Smooth muscle cell (in vitro differentiated cells): ENCODE measurements at regions not wholly inside any gene's neighbourhood (a gene's known extent, or its start where the extent isn't known, plus 50 kb on each side); places are given as distances from the start of the nearest gene placed in this dataset.

Experiments used
- DNase-seq: peaks from one replicate; lab custom pipeline; 2025; ENCODE audit not compliant: unreplicated experiment; lab: John Stamatoyannopoulos, UW
- H2AFZ ChIP-seq: fragments of 200-600 bp; sonication (generic); 2 replicates; pipeline ENCODE4 v1.6.0; 2016; ENCODE audit warnings: antibody characterized with exemption, low read depth, mild to moderate bottlenecking
- H3F3A ChIP-seq: fragments of 200-600 bp; sonication (generic); 2 replicates; pipeline ENCODE4 v1.6.0; 2017; ENCODE audit warnings: antibody characterized with exemption, low read depth
- H3K27ac ChIP-seq: fragments of 200-600 bp; sonication (generic); 2 replicates; pipeline ENCODE4 v1.5.1; 2016; ENCODE audit warnings: low read depth, mild to moderate bottlenecking
- H3K27me3 ChIP-seq: fragments of 200-600 bp; sonication (generic); 2 replicates; pipeline ENCODE4 v1.6.1; 2016; ENCODE audit warnings: low read depth, mild to moderate bottlenecking
- H3K36me3 ChIP-seq: fragments of 200-600 bp; sonication (generic); 2 replicates; pipeline ENCODE4 v1.5.1; 2016; ENCODE audit warnings: low read depth
- H3K4me1 ChIP-seq: fragments of 200-600 bp; sonication (generic); 2 replicates; pipeline ENCODE4 v1.5.1; 2016; ENCODE audit warnings: low read depth
- H3K4me2 ChIP-seq: fragments of 200-600 bp; sonication (generic); 2 replicates; pipeline ENCODE4 v1.6.0; 2016; ENCODE audit warnings: mild to moderate bottlenecking
- H3K4me3 ChIP-seq: fragments of 200-600 bp; sonication (generic); 2 replicates; pipeline ENCODE4 v1.5.1; 2016; ENCODE audit warnings: mild to moderate bottlenecking
- H3K79me2 ChIP-seq: fragments of 200-600 bp; sonication (generic); 2 replicates; pipeline ENCODE4 v1.6.0; 2016; ENCODE audit warnings: low read depth, mild to moderate bottlenecking
- H3K9ac ChIP-seq: fragments of 200-600 bp; sonication (generic); 2 replicates; pipeline ENCODE4 v1.6.0; 2016; ENCODE audit warnings: low read depth
- H3K9me3 ChIP-seq: fragments of 200-600 bp; sonication (generic); replicated peaks from 2 replicates; pipeline ENCODE4 v1.5.1; 2016; ENCODE audit warnings: low read depth
- H4K20me1 ChIP-seq: fragments of 200-600 bp; sonication (generic); 2 replicates; pipeline ENCODE4 v1.6.0; 2016; ENCODE audit warnings: low read depth
- WGBS: methylation state at CpG from one replicate; pipeline ENCODE4 v1.1.7; 2016; ENCODE audit warnings: low lambda C conversion rate; 5-methylcytosine and 5-hydroxymethylcytosine counted together
- TF ChIP-seq, protein P1 (sequence below): fragments of 200-600 bp; sonication (generic); IDR thresholded peaks from 2 replicates; pipeline ENCODE4 v1.5.1; 2017; ENCODE audit warnings: borderline replicate concordance, mild to moderate bottlenecking, antibody characterized with exemption; ENCODE audit not compliant: insufficient read depth, poor library complexity, severe bottlenecking

DNA sequence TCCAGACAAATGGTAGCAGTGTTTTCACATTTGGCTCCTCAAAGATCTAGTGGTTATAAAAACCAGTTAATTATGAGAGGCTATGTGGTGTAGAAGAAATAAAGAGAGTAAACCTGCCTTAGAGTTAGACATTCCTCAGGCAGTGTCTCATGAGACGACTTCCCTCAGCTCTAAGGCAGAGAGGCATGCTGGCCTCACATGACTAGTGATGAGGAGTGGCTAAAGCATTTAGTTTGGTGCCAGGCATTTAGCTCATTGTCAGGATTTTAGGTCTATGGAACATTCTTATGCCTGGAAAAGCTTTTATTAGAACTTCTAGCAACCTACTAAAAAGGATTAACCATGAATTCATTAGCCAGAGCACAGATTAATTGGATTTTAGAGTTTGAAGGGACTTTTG, 90.3 kb downstream of the RPRM start:
- TF ChIP-seq, protein P1, sequence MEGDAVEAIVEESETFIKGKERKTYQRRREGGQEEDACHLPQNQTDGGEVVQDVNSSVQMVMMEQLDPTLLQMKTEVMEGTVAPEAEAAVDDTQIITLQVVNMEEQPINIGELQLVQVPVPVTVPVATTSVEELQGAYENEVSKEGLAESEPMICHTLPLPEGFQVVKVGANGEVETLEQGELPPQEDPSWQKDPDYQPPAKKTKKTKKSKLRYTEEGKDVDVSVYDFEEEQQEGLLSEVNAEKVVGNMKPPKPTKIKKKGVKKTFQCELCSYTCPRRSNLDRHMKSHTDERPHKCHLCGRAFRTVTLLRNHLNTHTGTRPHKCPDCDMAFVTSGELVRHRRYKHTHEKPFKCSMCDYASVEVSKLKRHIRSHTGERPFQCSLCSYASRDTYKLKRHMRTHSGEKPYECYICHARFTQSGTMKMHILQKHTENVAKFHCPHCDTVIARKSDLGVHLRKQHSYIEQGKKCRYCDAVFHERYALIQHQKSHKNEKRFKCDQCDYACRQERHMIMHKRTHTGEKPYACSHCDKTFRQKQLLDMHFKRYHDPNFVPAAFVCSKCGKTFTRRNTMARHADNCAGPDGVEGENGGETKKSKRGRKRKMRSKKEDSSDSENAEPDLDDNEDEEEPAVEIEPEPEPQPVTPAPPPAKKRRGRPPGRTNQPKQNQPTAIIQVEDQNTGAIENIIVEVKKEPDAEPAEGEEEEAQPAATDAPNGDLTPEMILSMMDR, result no peak
- Histone ChIP-seq H3K27ac (peak overlapping the region; percentile 65), H2AFZ (no peak overlapping the region), H3K27me3 (no peaks in the 10 kb centered on the region), H4K20me1 (no peaks in the 10 kb centered on the region), H3K4me1 (peaks cover 16% of the 10 kb centered on the region), H3K4me2 (peak overlapping the region; percentile 63), H3F3A (peaks cover 5% of the 10 kb centered on the region), H3K36me3 (no peaks in the 10 kb centered on the region), H3K9me3 (no peaks in the 10 kb centered on the region), H3K4me3 (no peak overlapping the region), H3K9ac (no peak overlapping the region), H3K79me2 (no peaks in the 10 kb centered on the region)
- DNase-seq, result no peak
- 16% methylated on average over 1 of the region's 1 CpG for WGBS

DNA sequence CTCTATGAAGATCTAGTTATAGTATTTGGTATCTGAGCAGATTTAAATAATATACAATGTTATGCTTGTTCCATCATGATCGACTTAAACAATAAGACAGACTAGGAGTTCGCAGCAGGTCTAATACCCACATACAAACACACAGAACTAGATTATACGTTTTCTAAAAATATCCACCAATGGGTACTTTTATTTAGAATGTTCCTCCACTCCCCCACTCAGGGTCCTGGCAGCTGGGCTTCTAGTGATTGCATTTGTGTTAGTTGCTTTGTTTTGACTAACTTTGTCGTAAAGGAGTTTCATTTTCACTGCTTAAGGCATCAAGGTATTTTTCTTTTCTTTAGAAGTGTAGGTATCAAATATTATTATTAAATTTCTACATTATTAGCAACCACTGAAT, 91.4 kb downstream of the RPRM start:
- peaks cover 5% of the 10 kb centered on the region for H3F3A ChIP-seq
- H3K27ac ChIP-seq, result peak overlapping the region; percentile 74
- H3K9ac ChIP-seq, result no peak overlapping the region
- H2AFZ ChIP-seq, result no peak overlapping the region
- H3K79me2 ChIP-seq, result no peaks in the 10 kb centered on the region
- TF ChIP-seq, protein P1, result no peak
- no peaks in the 10 kb centered on the region for H3K9me3 ChIP-seq
- no peak overlapping the region for H3K4me3 ChIP-seq
- H4K20me1 ChIP-seq, result no peaks in the 10 kb centered on the region
- H3K36me3 ChIP-seq, result no peaks in the 10 kb centered on the region
- H3K4me2 ChIP-seq, result peak overlapping the region; percentile 63
- no peaks in the 10 kb centered on the region for H3K27me3 ChIP-seq
- peaks cover 16% of the 10 kb centered on the region for H3K4me1 ChIP-seq
- WGBS, result 88% methylated on average over 4 of the region's 4 CpGs
- no peak for DNase-seq

DNA sequence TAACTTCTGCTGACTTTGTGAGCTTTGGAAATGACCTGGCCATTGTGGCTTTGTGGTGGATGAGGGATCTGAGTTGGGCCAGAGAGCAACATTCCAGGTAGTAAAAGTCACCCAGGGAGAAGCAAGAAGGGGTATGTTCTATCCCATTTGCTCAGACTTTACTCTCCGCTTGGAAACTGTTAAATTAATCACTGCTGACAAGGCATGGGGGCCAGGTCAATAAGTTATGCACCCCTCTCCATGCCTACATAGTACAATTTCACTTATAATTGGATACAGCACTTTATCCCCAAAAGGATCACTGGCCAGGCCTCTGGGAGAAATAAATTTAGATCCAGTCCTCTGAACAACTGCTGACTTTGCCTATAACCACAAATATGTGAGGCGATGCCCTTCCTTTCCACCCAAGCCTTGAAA, 92.1 kb downstream of the RPRM start:
- H3K4me3 ChIP-seq, result no peak overlapping the region
- peaks cover 16% of the 10 kb centered on the region for H3K4me1 ChIP-seq
- peak overlapping the region; percentile 63 for H3K4me2 ChIP-seq
- H3K79me2 ChIP-seq, result no peaks in the 10 kb centered on the region
- H4K20me1 ChIP-seq, result no peaks in the 10 kb centered on the region
- peaks cover 5% of the 10 kb centered on the region for H3F3A ChIP-seq
- no peak for DNase-seq
- H3K9ac ChIP-seq, result no peak overlapping the region
- no peaks in the 10 kb centered on the region for H3K36me3 ChIP-seq
- 51% methylated on average over 2 of the region's 2 CpGs for WGBS
- TF ChIP-seq, protein P1, result no peak
- peak overlapping the region; percentile 14 for H2AFZ ChIP-seq
- H3K27ac ChIP-seq, result peak overlapping the region; percentile 74
- H3K27me3 ChIP-seq, result no peaks in the 10 kb centered on the region
- H3K9me3 ChIP-seq, result no peaks in the 10 kb centered on the region

DNA sequence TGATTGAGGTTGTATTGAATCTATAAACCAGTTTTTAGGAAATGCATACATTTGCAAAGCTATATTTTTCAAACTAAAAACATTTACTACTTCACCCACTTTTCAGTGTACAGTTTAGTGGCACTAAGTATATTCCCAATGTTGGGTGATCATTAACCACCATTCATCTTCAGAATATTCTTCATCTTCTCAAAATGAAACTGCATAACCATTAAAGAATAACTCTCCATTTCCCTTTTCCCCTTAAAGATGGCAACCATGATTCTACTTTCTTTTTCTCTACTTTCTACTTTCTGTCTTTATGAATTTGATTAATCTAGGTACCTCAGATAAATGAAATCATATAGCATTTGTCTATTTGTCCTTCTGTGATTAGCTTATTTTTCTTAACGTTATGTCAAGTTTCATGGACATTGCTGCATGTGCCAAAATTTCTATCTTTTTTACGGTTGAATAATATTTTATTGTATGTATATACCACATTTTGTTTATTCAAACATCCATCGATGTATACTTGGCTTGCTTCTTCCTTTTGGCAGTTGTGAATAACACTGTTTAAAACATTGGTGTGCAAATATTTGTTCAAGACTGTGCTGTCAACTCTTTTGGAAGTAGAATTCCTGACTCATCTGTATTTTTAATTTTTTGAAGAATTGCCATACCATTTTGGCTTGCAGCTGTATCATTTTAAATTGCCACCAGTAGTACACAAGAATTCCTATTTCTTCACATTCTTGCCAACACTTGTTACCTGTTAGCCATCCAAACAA, 104.9 kb downstream of the RPRM start:
- TF ChIP-seq, protein P1, result no peak
- H3F3A ChIP-seq, result no peaks in the 10 kb centered on the region
- H3K36me3 ChIP-seq, result no peaks in the 10 kb centered on the region
- no peak overlapping the region for H2AFZ ChIP-seq
- no peaks in the 10 kb centered on the region for H3K27me3 ChIP-seq
- H4K20me1 ChIP-seq, result no peaks in the 10 kb centered on the region
- H3K4me3 ChIP-seq, result no peak overlapping the region
- no peaks in the 10 kb centered on the region for H3K9me3 ChIP-seq
- no peaks in the 10 kb centered on the region for H3K4me1 ChIP-seq
- no peak overlapping the region for H3K9ac ChIP-seq
- WGBS, result 85% methylated on average over 3 of the region's 3 CpGs
- H3K4me2 ChIP-seq, result no peak overlapping the region
- H3K79me2 ChIP-seq, result no peaks in the 10 kb centered on the region
- H3K27ac ChIP-seq, result no peak overlapping the region
- DNase-seq, result no peak
